ENCODE measurements at regions not wholly inside any gene's neighbourhood (a gene's known extent, or its start where the extent isn't known, plus 50 kb on each side); places are given as distances from the start of the nearest gene placed in this dataset.

DNA sequence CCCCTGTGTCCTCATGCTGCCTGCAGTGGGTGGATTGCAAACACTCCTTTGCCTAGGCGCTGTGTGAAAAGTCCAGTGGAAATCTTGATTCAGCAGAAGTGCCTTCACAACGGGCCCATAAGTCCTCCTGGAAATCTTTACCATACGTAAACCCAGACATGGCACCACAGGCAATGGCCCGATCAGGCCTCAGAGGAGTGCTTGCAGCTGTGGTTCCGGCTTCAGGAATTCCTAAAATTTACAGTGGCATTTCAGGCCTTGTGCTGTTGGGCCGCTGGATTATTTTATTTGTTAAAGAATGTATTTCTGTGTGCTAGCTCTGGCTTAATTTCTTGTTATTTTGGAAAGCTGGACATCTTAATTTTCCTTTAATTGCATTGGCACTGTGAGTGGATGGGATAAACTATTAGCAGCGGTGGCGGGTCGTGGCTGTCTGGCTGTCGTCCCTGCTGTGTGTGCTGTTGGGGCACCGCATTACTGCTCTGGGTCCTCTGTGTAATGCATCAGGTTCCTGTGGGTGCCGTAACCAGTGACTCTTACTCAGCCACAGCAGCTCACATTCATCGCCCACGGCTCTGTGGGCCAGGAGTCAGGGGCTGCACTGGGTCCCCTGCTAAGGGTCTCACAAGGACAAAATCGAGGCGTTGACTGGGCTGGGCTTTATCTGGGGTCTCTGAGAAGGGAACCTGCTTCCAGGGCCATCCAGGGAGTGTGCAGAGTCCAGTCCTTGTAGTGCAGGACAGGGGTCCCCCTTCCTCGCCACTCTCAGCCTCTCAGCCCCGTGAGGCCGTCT, 73.1 kb downstream of the RTP5 start:
- no peak for DNase-seq (ENCODE audit: low read depth in 2 of 2)

DNA sequence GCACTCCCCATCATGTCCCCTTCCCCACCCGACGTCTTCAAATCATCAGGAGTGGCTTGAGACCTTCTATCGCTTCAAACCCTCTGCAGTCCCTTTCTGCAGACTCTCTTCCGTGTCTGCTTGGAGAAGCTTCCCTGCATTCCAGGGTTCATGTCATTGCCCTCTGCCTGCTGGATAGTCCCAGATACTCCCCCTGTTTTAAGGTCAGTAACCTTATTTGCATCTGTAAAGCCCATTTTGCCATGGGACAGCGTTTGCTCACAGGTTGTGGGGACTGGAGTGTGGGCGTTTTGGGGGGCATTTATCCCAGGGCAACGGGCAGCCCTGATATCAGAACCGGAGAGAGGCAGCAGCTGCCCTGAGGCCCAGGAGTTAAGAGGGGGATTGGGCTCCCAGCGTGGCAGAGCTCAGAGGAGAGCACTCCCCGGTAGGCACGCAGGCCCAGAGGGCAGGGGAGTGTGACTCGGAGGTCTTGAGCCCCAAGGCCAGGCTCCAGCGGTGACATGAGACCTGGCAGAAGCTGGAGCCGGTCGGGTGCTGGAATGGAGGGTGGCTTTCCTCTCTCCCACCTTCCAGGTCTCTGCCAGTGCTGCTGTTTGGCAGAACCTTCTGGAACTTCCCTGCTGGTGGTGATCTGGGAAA, 73.8 kb downstream of the RTP5 start:
- DNase-seq (ENCODE audit: low read depth in 2 of 2): no peak

DNA sequence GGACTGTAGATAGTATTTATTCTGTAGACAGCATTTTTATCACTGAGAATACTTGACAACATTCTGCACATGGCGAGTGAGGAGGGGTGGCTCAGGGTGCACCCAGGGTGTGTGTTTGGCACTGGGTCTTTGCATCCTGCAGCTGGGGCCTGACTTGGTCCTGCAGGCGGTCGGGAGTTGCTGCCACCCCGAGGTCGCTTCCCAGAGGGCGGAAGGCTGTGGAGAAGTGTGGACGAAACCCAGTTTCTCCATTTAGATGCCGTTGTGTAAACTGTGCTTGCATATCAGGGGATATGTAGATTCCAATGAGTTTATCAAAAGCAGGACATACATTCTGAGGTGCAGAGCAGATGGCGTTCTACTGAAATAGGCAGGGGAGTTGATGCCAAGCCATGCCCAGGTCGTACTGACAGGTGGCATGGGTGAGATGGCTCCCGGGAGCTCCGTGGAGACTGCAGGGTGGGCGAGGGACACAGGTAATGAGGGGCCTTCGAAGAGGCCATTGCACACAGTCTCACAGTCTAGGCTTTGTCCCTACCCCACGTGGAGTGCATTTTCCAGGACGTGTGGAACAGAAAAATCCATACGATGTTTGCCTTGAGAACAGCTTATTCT, 74.5 kb downstream of the RTP5 start:
- DNase-seq (ENCODE audit: low read depth in 2 of 2): no peak

DNA sequence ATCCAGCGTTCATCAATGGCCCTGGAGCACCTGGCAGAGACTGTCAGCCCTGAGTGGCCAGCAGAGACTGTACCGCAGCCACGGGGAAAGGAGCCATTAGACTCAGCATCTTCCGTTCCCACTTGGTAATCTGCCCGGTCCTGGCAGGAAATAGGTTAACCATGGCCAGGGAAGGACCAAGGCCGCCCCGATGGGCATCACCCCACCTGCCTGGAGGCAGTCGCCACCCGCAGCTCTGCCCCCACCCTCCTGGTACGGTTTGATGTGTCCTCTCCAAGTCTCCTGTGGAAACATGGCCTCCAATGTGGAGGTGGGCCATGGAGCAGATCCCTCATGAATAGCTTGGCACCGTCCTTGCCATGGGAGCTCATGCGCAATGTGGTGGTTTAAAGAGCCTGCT, 75.3 kb downstream of the RTP5 start:
- no peak for DNase-seq (ENCODE audit: low read depth in 2 of 2)

DNA sequence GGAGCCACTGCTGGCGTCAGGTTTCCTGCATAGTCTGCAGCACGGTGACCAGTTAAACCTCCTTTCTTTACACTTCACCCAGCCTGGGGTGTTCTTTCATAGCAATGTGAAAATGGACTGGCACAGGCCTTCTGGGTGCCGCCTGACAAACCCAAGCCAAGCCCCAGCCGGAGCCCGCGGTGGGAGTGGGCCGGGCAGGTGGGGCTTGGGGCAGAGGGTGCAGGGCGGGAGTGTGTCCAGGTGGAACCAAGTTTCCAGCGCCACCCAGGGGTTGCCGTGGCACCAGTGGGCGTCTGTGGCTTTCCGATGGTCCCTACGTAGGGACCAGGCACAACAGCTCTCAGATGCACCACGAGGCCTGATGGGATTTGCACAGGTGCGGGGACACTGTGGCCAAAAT, 75.8 kb downstream of the RTP5 start:
- no peak for DNase-seq (ENCODE audit: low read depth in 2 of 2)

DNA sequence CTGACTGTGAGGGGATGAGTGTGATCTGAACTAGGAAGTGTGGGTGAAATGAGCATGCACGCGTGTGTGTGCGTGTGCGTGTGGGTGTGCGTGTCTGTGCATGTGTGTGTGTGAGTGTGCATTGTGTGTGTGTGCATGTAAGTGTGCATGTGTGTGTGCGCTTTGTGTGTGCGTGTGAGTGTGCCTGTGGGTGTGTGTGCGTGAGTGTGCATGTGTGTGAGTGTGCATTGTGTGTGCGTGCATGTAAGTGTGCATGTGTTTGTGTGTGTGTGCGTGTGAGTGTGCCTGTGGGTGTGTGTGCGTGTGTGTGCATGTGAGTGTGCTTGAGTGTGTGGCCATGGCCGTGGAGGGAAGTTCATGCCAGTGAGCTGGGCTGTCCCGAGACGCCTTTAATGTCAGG, 76.3 kb downstream of the RTP5 start:
- DNase-seq (ENCODE audit: low read depth in 2 of 2): no peak

DNA sequence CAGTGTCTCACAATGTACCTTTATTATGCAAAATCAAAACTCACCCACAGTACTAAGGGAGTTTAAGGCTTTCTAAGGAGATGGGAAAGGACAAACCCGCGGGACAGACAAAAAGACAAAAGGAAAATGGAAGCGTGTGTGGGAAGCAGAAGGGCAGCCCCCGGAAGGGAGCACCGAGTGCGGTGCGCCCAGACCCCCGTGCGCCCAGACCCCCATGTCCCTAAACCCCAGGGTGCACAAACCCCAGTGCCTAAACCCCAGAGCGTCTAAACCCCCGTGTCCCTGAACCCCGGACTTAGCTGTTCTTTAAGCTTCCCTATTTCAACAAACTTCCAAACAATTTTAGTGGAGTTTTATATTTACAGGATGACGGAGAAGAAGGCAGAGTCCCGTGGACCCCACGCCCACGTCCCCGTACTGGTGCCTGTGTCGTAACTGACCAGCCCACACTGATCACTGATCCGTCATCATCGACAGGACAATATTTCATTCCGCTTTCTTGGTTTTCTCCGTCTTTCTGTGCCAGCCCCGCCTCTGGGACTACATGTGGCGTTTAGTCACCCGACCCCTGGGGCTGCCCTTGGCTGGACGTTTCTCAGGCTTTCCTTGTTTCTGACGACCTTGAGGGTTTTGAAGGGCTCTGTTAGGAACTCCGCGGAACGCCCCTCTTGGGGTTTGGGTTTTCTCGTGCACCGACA, 76.9 kb downstream of the RTP5 start:
- no peak for DNase-seq (ENCODE audit: low read depth in 2 of 2)

DNA sequence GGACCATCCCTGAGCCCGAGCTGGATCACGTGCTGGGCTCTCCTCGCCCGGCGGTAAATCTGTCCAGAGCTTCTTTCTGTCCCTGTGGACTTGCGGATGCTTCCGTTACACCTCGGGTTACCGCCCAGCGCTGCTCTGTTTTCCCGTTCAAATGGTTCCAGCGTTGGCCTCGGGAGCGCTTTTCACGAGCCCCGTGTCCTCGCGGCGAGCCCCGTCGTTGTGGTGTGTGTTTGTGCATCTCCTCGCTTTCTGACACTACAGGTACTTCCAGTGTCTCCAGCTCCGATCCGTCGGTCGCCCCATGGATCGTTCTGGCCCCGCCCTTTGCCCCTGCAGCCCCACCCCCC, 77.4 kb downstream of the RTP5 start:
- DNase-seq (ENCODE audit: low read depth in 2 of 2): no peak

DNA sequence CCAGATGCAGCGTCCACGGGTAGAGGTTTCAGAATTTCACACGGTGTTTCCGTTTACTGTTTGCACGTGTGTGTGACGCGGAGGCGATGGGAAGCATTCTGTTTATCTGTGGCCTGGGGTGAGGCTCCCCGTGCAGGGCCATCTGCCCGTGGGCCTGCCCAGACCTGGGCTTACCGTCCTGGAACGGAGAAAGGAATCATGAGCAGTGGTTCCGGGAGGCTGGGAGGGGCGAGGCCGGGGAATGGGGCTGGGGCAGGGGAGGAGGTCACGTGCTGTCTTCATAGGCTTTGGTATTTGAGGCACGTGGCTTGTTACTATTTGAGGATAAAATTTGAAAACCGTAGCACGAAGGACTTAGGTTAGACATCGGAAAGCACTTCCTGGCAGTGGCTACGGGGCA, 77.9 kb downstream of the RTP5 start:
- no peak for DNase-seq (ENCODE audit: low read depth in 2 of 2)

DNA sequence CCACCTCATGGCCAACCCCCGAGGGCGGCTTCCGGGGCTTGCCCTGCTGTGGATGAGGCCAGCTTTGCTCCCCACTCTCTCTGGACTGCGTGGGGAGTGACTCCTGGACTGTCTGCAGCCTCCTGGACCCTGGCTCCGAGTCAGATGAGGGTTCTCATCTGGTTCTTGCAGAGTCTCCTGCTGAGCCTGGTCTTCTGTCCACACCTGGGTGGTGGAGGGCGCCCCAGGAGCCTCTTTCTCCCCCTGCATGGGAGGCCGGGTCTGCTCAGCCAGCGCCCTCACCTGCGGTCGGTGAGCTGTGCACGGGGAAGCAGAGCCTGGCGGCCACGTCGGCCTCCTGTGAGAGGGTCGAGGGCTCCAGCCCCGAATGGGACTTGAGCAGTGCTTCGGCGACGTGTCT, 78.3 kb downstream of the RTP5 start:
- DNase-seq (ENCODE audit: low read depth in 2 of 2): no peak

DNA sequence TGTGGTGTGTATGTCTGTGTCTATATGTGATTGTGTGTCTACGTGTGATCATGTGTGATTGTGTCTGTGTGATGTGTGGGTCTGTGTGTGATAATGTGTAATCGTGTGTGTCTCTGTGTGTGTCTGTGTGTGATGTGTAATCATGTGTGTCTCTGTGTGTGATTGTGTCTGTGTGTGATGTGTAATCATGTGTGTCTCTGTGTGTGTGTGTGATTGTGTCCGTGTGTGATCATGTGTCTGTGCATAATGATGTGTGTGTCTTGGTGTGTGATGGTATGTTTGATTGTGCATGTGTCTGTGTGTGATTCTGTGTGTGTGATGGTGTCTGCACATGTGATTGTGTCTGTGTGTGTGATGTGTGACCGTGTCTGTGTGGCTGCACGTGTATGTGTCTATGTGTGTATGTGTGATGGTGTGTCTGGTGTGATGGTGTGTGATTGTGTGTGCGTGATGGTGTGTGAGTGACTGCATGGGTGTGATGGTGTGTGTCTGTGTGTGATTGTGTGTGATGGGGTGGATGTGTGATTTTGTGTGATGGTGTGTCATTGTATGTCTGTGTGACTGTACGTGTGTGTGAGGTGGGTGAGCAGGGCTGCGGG, 78.9 kb downstream of the RTP5 start:
- DNase-seq (ENCODE audit: low read depth in 2 of 2): no peak

DNA sequence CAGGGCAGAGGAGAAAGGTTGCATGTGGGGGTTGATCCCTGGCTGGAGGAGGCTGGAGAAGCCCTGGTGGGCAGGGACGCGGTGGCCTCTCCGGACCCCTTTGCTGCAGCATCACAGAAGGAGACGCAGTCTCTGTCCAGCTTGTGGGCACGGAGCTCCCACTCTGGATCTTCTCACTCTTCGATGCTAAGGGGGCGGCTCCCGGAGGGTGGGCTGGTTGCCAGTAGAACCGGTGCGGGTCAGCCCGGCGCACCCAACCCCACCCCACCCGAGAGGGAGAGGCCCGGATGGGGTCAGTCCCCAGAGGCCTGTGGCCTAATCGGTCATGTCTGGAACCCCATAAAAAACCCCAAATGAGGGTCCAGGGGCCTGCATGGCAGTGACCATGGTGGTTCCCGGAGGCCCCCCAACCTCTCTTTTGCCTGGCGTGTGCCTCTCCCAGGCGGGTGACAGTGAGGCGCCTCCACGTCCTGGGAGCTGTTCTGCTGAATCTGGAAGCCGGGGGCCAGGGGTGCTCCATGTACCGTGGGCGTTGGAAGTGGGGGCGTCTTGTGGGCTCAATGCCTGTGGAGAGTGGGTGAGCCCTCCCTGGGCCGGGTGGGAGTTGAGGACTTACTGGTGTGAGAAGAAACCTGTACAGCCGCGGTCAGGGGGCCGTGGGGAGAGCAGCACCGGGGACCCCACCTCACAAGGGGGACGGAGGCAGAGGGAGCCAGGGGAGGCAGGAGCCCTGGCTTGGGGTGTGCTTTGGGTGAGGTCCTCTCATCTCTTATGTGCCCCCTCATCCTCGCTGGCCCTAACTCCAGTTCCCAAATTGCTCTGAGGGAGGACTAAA, 79.6 kb downstream of the RTP5 start:
- no peak for DNase-seq (ENCODE audit: low read depth in 2 of 2)

DNA sequence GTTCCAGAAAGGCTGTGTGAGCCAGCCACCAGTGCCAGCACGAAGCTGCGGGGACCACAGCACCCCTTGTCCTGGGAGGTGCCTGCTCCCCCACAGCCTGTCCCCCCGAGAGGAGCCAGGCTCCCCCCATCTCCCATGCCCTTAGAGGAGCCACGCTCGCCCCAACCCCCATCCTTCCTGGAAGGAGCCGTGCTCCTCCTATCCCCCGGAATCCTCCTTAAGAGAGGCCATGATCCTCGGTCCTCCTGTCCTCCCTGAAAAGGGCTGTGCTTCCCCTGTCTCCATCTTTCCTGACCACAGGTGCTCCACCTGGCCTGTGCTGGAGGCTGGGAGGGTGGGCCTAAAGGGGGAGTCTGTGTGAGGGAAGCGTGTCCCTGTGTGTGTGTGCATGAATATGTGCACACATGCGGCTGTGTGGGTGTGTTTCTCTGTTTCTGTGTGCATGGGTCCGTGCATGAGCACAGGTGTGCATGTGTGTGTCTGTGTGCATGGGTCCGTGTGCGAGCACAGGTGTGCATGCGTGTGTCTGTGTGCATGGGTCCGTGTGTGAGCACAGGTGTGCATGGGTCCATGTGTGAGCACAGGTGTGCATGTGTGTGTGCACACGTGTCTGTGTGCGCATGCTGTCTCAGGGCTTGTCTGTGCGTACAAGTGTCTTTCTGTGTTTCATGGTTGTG, 80.3 kb downstream of the RTP5 start:
- no peak for DNase-seq (ENCODE audit: low read depth in 2 of 2)

DNA sequence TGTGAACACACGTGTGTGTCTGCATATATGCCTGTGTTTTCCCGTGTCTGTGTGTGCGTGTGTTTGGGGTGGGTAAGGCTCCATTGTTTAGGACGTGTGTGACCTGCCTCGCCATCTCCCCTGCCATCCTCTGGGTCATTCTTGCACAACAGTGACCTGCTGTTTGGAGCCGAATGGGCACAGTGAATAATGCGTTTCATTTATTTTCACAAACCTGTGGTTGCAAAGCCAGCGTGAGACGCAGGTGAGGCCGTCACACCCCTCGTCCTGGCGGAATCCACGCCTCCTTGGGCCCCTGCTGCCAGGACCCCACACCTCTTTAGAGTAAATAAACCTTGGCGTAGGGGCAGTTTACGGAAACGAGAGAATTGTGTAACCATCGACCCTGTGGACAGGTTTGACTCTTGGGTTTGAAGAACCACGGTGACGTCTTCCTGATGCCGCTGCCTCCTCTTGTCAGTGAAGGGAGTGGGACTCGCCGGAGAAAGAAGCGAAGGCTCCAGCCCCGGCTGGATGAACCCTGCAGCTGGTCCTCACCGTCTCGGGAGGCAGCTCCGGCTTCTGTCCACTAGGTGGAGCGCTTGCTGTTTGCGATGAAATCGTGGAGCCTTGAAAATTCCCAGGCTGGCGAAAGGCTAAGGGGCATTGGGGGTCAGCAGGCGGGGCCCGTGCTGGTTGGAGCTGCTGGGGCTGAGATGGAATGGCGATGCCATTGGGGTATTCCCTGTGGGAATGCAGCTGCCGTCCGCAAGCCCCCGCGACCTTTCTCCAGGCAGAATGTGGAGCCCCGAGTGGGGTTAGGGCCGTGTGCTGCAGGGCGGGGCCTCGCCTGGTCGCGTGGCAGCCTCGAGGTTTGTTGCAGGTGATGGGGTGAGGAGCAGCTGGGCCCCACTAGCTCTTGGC, 81.1 kb downstream of the RTP5 start:
- DNase-seq (ENCODE audit: low read depth in 2 of 2): peak; percentile 54 to 63

DNA sequence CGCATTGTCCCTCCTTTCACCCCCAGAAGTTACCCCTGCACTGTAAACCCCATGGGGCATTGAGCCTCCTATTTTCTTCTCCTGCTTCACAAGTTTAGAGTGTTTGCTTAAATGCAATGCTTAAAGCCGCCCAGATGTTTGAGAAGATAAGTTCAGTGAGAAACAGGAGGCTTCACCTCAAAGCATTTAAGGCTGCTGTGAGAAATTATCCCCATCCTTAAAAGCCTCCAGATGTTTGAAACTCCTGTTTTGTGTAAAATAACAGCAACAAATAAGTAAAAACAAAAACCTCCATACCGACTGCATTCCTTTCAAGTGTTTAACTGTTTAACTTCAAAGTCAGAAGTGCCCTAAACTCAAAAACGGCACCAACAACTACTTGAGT, 81.8 kb downstream of the RTP5 start:
- DNase-seq (ENCODE audit: low read depth in 2 of 2): no peak

DNA sequence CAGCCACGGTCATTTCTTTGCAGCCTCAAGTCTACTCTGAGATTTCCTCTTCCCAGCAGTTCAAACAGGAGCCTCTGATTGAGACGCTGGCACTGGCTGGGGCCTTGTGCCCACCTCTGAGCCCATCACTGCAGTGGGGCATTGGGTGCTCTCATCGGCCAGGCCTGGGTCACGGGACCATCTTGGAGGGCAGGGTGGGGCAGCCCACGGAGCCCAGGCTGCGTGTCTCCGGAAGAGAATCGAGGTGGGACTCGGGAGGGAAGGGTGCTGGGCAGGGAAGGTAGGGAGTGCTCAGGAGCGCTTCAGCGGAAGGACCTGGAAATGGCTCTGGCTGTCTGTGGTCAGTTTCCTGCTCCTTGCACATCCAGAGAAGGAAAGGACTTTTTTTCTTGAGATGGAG, 82.4 kb downstream of the RTP5 start:
- DNase-seq (ENCODE audit: low read depth in 2 of 2): no peak

DNA sequence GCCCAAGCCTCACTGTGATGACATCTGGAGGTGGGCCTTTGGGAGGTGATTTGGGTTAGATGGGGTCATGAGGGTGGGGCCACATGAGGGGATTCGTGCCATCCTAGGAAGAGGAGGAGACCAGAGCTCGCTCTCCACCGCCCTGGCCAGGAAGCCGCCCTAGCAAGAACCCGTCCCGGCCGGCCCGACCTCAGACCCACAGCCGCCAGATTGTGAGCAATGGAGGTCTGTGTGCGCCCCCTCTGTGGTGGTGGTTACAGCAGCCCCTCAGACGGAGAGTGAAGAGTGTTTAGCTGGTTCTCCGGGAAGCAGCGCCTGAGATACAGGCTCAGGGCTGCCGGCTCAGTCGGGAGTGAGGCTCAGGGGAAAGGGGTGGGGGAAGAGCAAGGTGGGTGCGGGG, 83.3 kb downstream of the RTP5 start:
- no peak for DNase-seq (ENCODE audit: low read depth in 2 of 2)

DNA sequence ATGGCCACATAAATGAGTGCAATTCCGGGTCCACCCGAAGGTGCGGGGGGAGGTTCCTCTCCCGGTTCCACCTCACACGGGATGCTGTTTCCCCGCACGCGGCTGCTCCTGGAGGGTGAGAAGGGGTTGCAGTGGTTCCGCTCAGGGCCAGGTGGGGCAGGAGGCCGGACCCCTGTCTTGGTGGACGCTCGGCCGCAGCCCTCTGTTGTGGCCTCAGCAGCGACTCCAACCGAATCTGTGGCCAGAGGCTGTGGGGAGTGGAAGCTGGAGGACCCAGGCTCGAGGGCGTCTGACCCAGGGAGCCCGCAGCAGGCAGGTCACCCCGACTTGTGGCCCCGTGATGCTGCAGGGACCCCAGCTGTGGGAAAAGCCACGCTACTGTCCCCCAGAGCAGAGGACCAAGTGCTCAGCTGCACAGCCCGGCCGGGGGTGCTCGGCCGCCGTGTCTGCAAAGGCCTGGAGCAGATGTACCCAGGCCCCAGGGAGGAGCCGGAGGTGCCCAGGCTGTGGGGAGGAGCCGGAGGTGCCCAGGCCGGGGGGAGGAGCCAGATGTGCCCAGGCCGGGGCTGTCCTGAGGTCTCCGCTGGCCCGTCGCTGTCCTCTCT, 83.9 kb downstream of the RTP5 start:
- no peak for DNase-seq (ENCODE audit: low read depth in 2 of 2)

DNA sequence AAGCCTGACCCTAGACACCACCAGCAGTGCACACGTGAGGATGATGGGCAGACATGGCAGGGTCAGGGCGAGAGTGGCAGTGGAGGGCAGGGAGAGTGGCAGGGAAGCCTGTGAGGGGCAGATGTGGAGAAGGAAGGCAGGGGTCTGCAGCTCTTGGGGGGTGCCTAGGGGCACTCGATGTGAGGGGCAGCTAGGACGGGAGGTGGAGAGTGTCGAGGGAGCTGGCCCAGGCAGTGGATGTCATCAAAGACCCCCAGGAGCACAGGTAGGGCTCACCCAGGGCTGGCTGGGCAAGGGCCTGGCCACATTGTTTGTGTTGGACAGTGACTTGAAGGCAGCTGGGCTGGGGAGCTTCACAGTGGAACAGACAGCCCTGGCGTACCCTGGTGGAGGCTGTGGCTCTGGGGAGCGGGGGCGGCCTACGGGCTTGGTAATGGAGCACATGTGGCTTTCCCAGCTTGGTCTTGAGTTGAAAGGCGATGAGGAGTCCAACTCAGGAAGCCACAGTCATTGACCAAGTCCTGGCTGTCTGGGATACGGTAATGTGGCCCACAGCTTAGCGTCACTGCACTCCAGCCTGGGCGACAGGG, 87.1 kb downstream of the RTP5 start:
- DNase-seq (ENCODE audit: low read depth in 2 of 2): no peak

Data from stimulated activated CD4-positive, alpha-beta T cell treated with anti-CD3 and anti-CD28 coated beads, Interleukin-1b, Interleukin-23, amount 100 ng/mL, for 4 hours (primary cell).